ENCODE measurements at regions not wholly inside any gene's neighbourhood (a gene's known extent, or its start where the extent isn't known, plus 50 kb on each side); places are given as distances from the start of the nearest gene placed in this dataset.

GRCh38 chr13:91228108-91228507 is 119.4 kb upstream of the MIR17HG start:
- TF ChIP-seq CTCF (tag by site-specific recombination; IDR thresholded peaks at IDR 0.05): no peak
- no peak for TF ChIP-seq KLF17 (tag by site-specific recombination; IDR thresholded peaks at IDR 0.05)
- TF ChIP-seq ZNF280D (tag by site-specific recombination; IDR thresholded peaks at IDR 0.05): no peak
- TF ChIP-seq TRIM28 (IDR thresholded peaks at IDR 0.05; ENCODE audit: borderline replicate concordance, low read length): no peak
- no peak for TF ChIP-seq YY1 (tag by site-specific recombination; IDR thresholded peaks at IDR 0.05)
- no peak for TF ChIP-seq KLF1 (tag by site-specific recombination; IDR thresholded peaks at IDR 0.05)

Data from HEK293 (cell line).